OCI-LY3 (cell line): ENCODE measurements at regions not wholly inside any gene's neighbourhood (a gene's known extent, or its start where the extent isn't known, plus 50 kb on each side); places are given as distances from the start of the nearest gene placed in this dataset.

Experiments used
- H2AFZ ChIP-seq: fragments of 200-600, 300-600 bp; shearing (Covaris generic); 2 replicates; pipeline ENCODE4 v1.6.0; 2014; ENCODE audit warnings: antibody characterized with exemption, low read depth, low read length
- H3K27ac ChIP-seq: fragments of 200-600, 300-600 bp; sonication (generic); 2 replicates; pipeline ENCODE4 v1.5.1; 2014; ENCODE audit warnings: mild to moderate bottlenecking, low read length, moderate library complexity, mixed read lengths
- H3K27me3 ChIP-seq: fragments of 200-600, 300-600 bp; sonication (generic); 2 replicates; pipeline ENCODE4 v1.6.1; 2014; ENCODE audit warnings: low read depth, low read length, mixed read lengths
- H3K36me3 ChIP-seq: fragments of 200-600, 300-600 bp; sonication (generic); replicated peaks from 2 replicates; pipeline ENCODE3; 2014; ENCODE audit warnings: low read depth, low read length, mixed read lengths
- H3K4me1 ChIP-seq: fragments of 300-600, 200-600 bp; sonication (generic); 2 replicates; pipeline ENCODE4 v1.6.1; 2014; ENCODE audit warnings: low read length, mixed read lengths
- H3K4me2 ChIP-seq: fragments of 200-600, 300-600 bp; sonication (generic); 2 replicates; pipeline ENCODE4 v1.6.1; 2014; ENCODE audit warnings: low read length, mixed read lengths
- H3K4me3 ChIP-seq: fragments of 300-600, 200-600 bp; sonication (generic); 2 replicates; pipeline ENCODE4 v1.5.1; 2014; ENCODE audit warnings: antibody characterized with exemption, mild to moderate bottlenecking, low read length, moderate library complexity
- H3K79me2 ChIP-seq: fragments of 300-600, 200-600 bp; shearing (Covaris generic); 2 replicates; pipeline ENCODE4 v1.6.1; 2014; ENCODE audit warnings: mild to moderate bottlenecking, low read length, mixed read lengths
- H3K9ac ChIP-seq: fragments of 300-600, 200-600 bp; shearing (Covaris generic); 2 replicates; pipeline ENCODE4 v1.6.0; 2014; ENCODE audit warnings: mild to moderate bottlenecking, low read length, moderate library complexity
- H3K9me3 ChIP-seq: fragments of 200-600, 300-600 bp; shearing (Covaris generic); 2 replicates; pipeline ENCODE4 v1.6.1; 2014; ENCODE audit warnings: low read length, mixed read lengths; ENCODE audit not compliant: insufficient read depth
- H4K20me1 ChIP-seq: fragments of 200-600, 300-600 bp; sonication (generic); 2 replicates; pipeline ENCODE4 v1.6.1; 2016; ENCODE audit warnings: low read length, mixed read lengths; ENCODE audit not compliant: insufficient read depth
- EZH2phosphoT487 ChIP-seq: fragments of 200-600 bp; shearing (Covaris generic); IDR thresholded peaks from 2 replicates; pipeline ENCODE4 v1.6.1; 2018; ENCODE audit warnings: antibody characterized with exemption, mixed run types, low read depth
- TF ChIP-seq, protein P1 (sequence below): fragments of 200-600, 300-600 bp; sonication (generic); IDR thresholded peaks from 2 replicates; pipeline ENCODE4 v1.5.1; 2014; ENCODE audit warnings: antibody characterized with exemption, low read length, low read depth

GRCh38 chr1:143691971-143692529 lies 279.7 kb downstream of the FAM72C start:
- H4K20me1 ChIP-seq = no peaks in the 10 kb centered on the region
- H3K9ac ChIP-seq = no peak overlapping the region
- no peak overlapping the region for H3K27ac ChIP-seq
- TF ChIP-seq EZH2phosphoT487 = no peak
- TF ChIP-seq, protein P1, sequence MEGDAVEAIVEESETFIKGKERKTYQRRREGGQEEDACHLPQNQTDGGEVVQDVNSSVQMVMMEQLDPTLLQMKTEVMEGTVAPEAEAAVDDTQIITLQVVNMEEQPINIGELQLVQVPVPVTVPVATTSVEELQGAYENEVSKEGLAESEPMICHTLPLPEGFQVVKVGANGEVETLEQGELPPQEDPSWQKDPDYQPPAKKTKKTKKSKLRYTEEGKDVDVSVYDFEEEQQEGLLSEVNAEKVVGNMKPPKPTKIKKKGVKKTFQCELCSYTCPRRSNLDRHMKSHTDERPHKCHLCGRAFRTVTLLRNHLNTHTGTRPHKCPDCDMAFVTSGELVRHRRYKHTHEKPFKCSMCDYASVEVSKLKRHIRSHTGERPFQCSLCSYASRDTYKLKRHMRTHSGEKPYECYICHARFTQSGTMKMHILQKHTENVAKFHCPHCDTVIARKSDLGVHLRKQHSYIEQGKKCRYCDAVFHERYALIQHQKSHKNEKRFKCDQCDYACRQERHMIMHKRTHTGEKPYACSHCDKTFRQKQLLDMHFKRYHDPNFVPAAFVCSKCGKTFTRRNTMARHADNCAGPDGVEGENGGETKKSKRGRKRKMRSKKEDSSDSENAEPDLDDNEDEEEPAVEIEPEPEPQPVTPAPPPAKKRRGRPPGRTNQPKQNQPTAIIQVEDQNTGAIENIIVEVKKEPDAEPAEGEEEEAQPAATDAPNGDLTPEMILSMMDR = no peak
- H3K4me1 ChIP-seq = no peaks in the 10 kb centered on the region
- no peak overlapping the region for H3K4me3 ChIP-seq
- no peak overlapping the region for H3K4me2 ChIP-seq
- no peaks in the 10 kb centered on the region for H3K36me3 ChIP-seq
- H3K79me2 ChIP-seq = no peaks in the 10 kb centered on the region
- no peaks in the 10 kb centered on the region for H3K9me3 ChIP-seq
- H3K27me3 ChIP-seq = no peaks in the 10 kb centered on the region
- no peak overlapping the region for H2AFZ ChIP-seq

GRCh38 chr1:143691400-143691891 lies 280.3 kb downstream of the FAM72C start:
- Histone ChIP-seq H3K4me2 (no peak overlapping the region), H3K36me3 (no peaks in the 10 kb centered on the region), H3K4me3 (no peak overlapping the region), H3K79me2 (no peaks in the 10 kb centered on the region), H3K9me3 (no peaks in the 10 kb centered on the region), H3K27me3 (no peaks in the 10 kb centered on the region), H4K20me1 (no peaks in the 10 kb centered on the region), H3K4me1 (no peaks in the 10 kb centered on the region), H3K27ac (no peak overlapping the region), H2AFZ (no peak overlapping the region), H3K9ac (no peak overlapping the region)
- TF ChIP-seq EZH2phosphoT487 = no peak
- TF ChIP-seq, protein P1 = no peak

- Histone ChIP-seq H3K27ac (no peak overlapping the region), H3K36me3 (no peaks in the 10 kb centered on the region), H3K4me2 (no peak overlapping the region), H3K27me3 (no peaks in the 10 kb centered on the region), H3K9ac (no peak overlapping the region), H3K4me1 (no peaks in the 10 kb centered on the region), H4K20me1 (no peaks in the 10 kb centered on the region), H2AFZ (no peak overlapping the region), H3K4me3 (no peak overlapping the region), H3K79me2 (no peaks in the 10 kb centered on the region), H3K9me3 (no peaks in the 10 kb centered on the region)
- no peak for TF ChIP-seq EZH2phosphoT487
- TF ChIP-seq, protein P1 = no peak
Observed at GRCh38 chr1:143689781-143690180, 282.0 kb downstream of the FAM72C start.

DNA sequence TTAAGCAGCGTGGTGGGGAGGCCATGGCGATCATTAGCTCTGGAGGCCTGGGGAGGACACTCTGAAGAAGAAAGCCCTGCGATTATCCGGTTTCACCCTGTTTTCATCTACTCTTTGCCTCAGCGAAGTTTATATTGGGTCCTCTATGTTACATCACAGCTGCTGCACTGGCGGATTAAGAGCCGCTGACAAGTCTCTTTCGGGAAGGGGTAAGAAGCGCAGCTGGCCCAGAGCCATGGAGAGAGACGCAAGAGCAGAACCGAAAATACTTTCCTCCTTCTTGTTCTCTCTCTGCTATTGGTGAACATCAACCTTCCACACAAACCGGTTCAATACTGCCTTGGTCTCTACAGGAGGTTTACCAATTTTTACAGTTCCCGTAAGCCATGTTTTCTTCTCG lies 291.5 kb downstream of the FAM72C start:
- Histone ChIP-seq H2AFZ (no peak overlapping the region), H3K4me1 (no peaks in the 10 kb centered on the region), H3K4me2 (no peak overlapping the region), H4K20me1 (no peaks in the 10 kb centered on the region), H3K79me2 (no peaks in the 10 kb centered on the region), H3K27ac (no peak overlapping the region), H3K9me3 (no peaks in the 10 kb centered on the region), H3K4me3 (no peak overlapping the region), H3K9ac (no peak overlapping the region), H3K36me3 (no peaks in the 10 kb centered on the region), H3K27me3 (no peaks in the 10 kb centered on the region)
- no peak for TF ChIP-seq EZH2phosphoT487
- TF ChIP-seq, protein P1 = no peak
